ENCODE measurements at regions not wholly inside any gene's neighbourhood (a gene's known extent, or its start where the extent isn't known, plus 50 kb on each side); places are given as distances from the start of the nearest gene placed in this dataset.

- no peak for DNase-seq
- Histone ChIP-seq H3K4me3 (no peak overlapping the region), H3K36me3 (ENCODE audit: low read depth, missing control alignments) (no peaks in the 10 kb centered on the region), H3K27ac (no peak overlapping the region), H3K27me3 (no peaks in the 10 kb centered on the region), H3K4me1 (no peaks in the 10 kb centered on the region), H3K9me3 (no peaks in the 10 kb centered on the region)
- TF ChIP-seq POLR2A (IDR thresholded peaks at IDR 0.05) (no peak), CTCF (IDR thresholded peaks at IDR 0.05) (no peak)
- WGBS, 2 donors, result 97 to 100% methylated on average over 1 of the region's 1 CpG
- intact Hi-C loops (cut with DNase I; ENCODE audit: low total_unique reads), result no loop called here
Observed at GRCh38 chr11:79786961-79787360, 346.1 kb upstream of the TENM4 start.

DNA sequence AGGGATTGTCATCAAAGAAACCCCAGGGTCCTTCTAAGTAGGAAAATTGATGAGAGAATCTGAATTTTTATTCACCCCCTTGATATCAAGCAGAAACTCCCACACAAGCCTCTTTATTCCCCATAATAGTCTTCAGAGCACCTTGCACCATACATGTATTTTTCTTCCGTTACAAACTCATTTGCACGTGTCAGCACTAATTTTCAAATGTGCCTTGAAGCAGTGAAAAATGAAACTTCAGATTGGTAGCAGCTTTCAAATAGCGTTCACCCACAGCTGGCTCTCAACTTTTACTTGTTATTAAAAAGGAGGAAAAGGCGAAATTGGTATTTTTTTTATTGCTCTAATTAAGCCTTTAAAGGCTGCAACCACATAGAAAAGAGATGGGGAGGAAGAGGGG is 343.0 kb upstream of the TENM4 start:
- H3K27me3 ChIP-seq, result no peaks in the 10 kb centered on the region
- H3K4me3 ChIP-seq, result no peak overlapping the region
- no peaks in the 10 kb centered on the region for H3K4me1 ChIP-seq
- H3K36me3 ChIP-seq (ENCODE audit: low read depth, missing control alignments), result no peaks in the 10 kb centered on the region
- WGBS, 2 donors, result 40 to 56% methylated on average over 4 of the region's 4 CpGs
- intact Hi-C loops (cut with DNase I; ENCODE audit: low total_unique reads), result no loop called here
- DNase-seq, result no peak
- H3K27ac ChIP-seq, result no peak overlapping the region
- TF ChIP-seq POLR2A (IDR thresholded peaks at IDR 0.05) (no peak), CTCF (IDR thresholded peaks at IDR 0.05) (no peak)
- H3K9me3 ChIP-seq, result no peaks in the 10 kb centered on the region

GRCh38 chr11:79768343-79768742 is 327.5 kb upstream of the TENM4 start:
- Histone ChIP-seq H3K27me3 (no peaks in the 10 kb centered on the region), H3K36me3 (ENCODE audit: low read depth, missing control alignments) (no peaks in the 10 kb centered on the region), H3K4me1 (peaks cover 1% of the 10 kb centered on the region), H3K4me3 (no peak overlapping the region), H3K27ac (no peak overlapping the region), H3K9me3 (no peaks in the 10 kb centered on the region)
- intact Hi-C loops (cut with DNase I; ENCODE audit: low total_unique reads), result no loop called here
- WGBS, 2 donors, result 0 to 52% methylated on average over 1 of the region's 1 CpG
- no peak for TF ChIP-seq CTCF (IDR thresholded peaks at IDR 0.05)
- TF ChIP-seq POLR2A (IDR thresholded peaks at IDR 0.05), result no peak
- peak; percentile 17 for DNase-seq

DNA sequence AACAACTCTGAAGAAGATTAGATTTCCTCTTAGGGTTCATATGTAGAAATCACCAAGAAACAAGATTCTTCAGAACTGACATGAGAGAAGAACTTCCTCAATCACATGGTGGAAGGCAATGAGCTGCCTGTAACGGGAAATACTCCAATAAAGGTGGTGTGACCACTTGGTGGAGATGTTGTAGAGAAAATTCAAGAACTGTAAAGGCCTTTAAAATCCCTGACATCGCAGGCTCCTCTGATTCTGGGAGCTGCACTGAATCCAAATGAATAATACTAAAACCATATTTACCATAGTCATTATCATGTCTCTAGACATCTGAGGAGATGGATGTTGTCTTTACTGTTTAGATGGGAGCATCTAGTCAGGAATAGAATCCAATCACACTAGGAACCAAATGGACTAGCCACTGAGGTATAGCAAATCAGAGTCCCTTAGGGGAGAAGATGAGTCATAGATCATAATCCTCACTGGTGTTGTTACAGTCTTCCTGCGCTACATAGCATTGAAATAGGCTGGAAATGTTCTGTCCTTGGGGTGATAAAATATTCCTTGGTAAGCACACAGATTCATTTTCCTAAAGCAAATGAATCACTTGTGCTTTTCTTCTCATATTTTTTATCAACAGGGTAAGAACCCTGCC is 321.6 kb upstream of the TENM4 start:
- no peak overlapping the region for H3K27ac ChIP-seq
- peaks cover 13% of the 10 kb centered on the region for H3K4me1 ChIP-seq
- TF ChIP-seq CTCF (IDR thresholded peaks at IDR 0.05), result peak in 1 of 3 experiments; percentile 21
- no peak for TF ChIP-seq POLR2A (IDR thresholded peaks at IDR 0.05)
- peak; percentile 41 for DNase-seq
- H3K27me3 ChIP-seq, result no peaks in the 10 kb centered on the region
- WGBS, 2 donors, result 40 to 52% methylated on average over 3 of the region's 3 CpGs
- no peaks in the 10 kb centered on the region for H3K9me3 ChIP-seq
- intact Hi-C loops (cut with DNase I; ENCODE audit: low total_unique reads), result no loop called here
- H3K4me3 ChIP-seq, result no peak overlapping the region
- no peaks in the 10 kb centered on the region for H3K36me3 ChIP-seq (ENCODE audit: low read depth, missing control alignments)

GRCh38 chr11:79758325-79758724 is 317.5 kb upstream of the TENM4 start:
- Histone ChIP-seq H3K27me3 (no peaks in the 10 kb centered on the region), H3K27ac (no peak overlapping the region), H3K9me3 (no peaks in the 10 kb centered on the region), H3K4me3 (no peak overlapping the region), H3K4me1 (peaks cover 11% of the 10 kb centered on the region), H3K36me3 (ENCODE audit: low read depth, missing control alignments) (no peaks in the 10 kb centered on the region)
- no peak for TF ChIP-seq CTCF (IDR thresholded peaks at IDR 0.05)
- no peak for TF ChIP-seq POLR2A (IDR thresholded peaks at IDR 0.05)
- DNase-seq, result no peak
- 73 to 95% methylated on average over 2 of the region's 2 CpGs for WGBS, 2 donors
- intact Hi-C loops (cut with DNase I; ENCODE audit: low total_unique reads), result no loop called here
